ENCODE measurements at regions not wholly inside any gene's neighbourhood (a gene's known extent, or its start where the extent isn't known, plus 50 kb on each side); places are given as distances from the start of the nearest gene placed in this dataset.

GRCh38 chr11:15770798-15771414, 585.4 kb downstream of the SOX6 start:
- H3K27me3 ChIP-seq = no peaks in the 10 kb centered on the region
- H3K27ac ChIP-seq = no peak overlapping the region
- TF ChIP-seq POLR2A (IDR thresholded peaks at IDR 0.05) (no peak), CTCF (IDR thresholded peaks at IDR 0.05) (peak; percentile 20 to 52 (median 46))
- DNase-seq = peak in 5 of 7 donors; percentile 24 to 66 (median 49)
- no peaks in the 10 kb centered on the region for H3K9me3 ChIP-seq (replicated peaks in 1 of 3)
- WGBS, 4 donors = 92 to 100% (median 99%) methylated on average over 1 of the region's 1 CpG
- H3K4me3 ChIP-seq = no peak overlapping the region
- H3K36me3 ChIP-seq (replicated peaks in 1 of 2) = no peaks in the 10 kb centered on the region
- H3K4me1 ChIP-seq (replicated peaks in 1 of 2) = peaks cover 9 to 26% of the 10 kb centered on the region in 2 donors
- intact Hi-C loops (cut with DNase I) = no loop called here

DNA sequence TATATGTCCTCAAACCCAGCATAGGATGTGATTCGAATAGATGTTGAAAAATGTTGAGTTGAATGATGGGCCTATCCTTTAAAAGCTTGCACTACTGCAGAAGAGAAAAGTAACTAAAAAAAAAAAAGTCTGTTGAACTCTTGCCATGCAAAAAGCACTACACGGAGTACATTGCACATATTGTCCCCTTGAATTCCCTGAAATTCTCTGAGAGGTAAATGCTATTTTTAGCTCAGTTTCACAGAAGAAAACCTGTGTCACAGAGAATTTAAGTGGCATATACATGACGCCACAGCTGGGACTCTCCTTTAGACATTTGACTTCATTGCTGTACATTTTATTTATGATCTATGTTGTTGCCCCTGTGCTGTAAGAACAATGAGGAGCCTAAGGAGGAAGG, 583.8 kb downstream of the SOX6 start:
- Histone ChIP-seq H3K27ac (no peak overlapping the region), H3K4me1 (replicated peaks in 1 of 2) (peaks cover 1 to 15% of the 10 kb centered on the region in 2 donors), H3K36me3 (replicated peaks in 1 of 2) (no peaks in the 10 kb centered on the region), H3K9me3 (replicated peaks in 1 of 3) (no peaks in the 10 kb centered on the region), H3K4me3 (no peak overlapping the region), H3K27me3 (no peaks in the 10 kb centered on the region)
- DNase-seq = no peak
- intact Hi-C loops (cut with DNase I) = no loop called here
- TF ChIP-seq CTCF (IDR thresholded peaks at IDR 0.05) (no peak), POLR2A (IDR thresholded peaks at IDR 0.05) (no peak)
- 78 to 88% (median 85%) methylated on average over 3 of the region's 3 CpGs for WGBS, 4 donors

GRCh38 chr11:15772981-15773380, 583.4 kb downstream of the SOX6 start:
- TF ChIP-seq CTCF (IDR thresholded peaks at IDR 0.05) (no peak), POLR2A (IDR thresholded peaks at IDR 0.05) (no peak)
- H3K4me3 ChIP-seq = no peak overlapping the region
- no peak for DNase-seq
- no peak overlapping the region for H3K27ac ChIP-seq
- H3K9me3 ChIP-seq (replicated peaks in 1 of 3) = no peaks in the 10 kb centered on the region
- no peaks in the 10 kb centered on the region for H3K27me3 ChIP-seq
- no peaks in the 10 kb centered on the region for H3K36me3 ChIP-seq (replicated peaks in 1 of 2)
- intact Hi-C loops (cut with DNase I) = no loop called here
- H3K4me1 ChIP-seq (replicated peaks in 1 of 2) = peaks cover 0 to 11% of the 10 kb centered on the region in 2 donors

- no peak overlapping the region for H3K27ac ChIP-seq
- no peak overlapping the region for H3K4me3 ChIP-seq
- no peaks in the 10 kb centered on the region for H3K36me3 ChIP-seq (replicated peaks in 1 of 2)
- H3K4me1 ChIP-seq (replicated peaks in 1 of 2) = peaks cover 0 to 11% of the 10 kb centered on the region in 2 donors
- H3K27me3 ChIP-seq = no peaks in the 10 kb centered on the region
- no peak for TF ChIP-seq POLR2A (IDR thresholded peaks at IDR 0.05)
- TF ChIP-seq CTCF (IDR thresholded peaks at IDR 0.05) = no peak
- intact Hi-C loops (cut with DNase I) = no loop called here
- 74 to 87% (median 83%) methylated on average over 13 of the region's 13 CpGs for WGBS, 4 donors
- no peaks in the 10 kb centered on the region for H3K9me3 ChIP-seq (replicated peaks in 1 of 3)
- no peak for DNase-seq
These were observed 582.6 kb downstream of the SOX6 start for GRCh38 chr11:15773476-15774387.
